GM18861 (cell line): ENCODE measurements at regions not wholly inside any gene's neighbourhood (a gene's known extent, or its start where the extent isn't known, plus 50 kb on each side); places are given as distances from the start of the nearest gene placed in this dataset.
"Not testable (repeated sequence)": the region's sequence is repeated elsewhere in the genome, so short reads cannot be mapped to it uniquely, and the experiment has no call there.

Source experiments
- ATAC-seq: cut with Tn5 transposase; IDR thresholded peaks from one replicate; pipeline ENCODE4 v1.9.1; 2021; ENCODE audit not compliant: unreplicated experiment

- no peak for ATAC-seq
These were observed 773.5 kb upstream of the LRRTM1 start for GRCh38 chr2:81078102-81078501.

GRCh38 chr2:81077396-81077795 lies 772.8 kb upstream of the LRRTM1 start:
- ATAC-seq: no peak

GRCh38 chr2:81073412-81073811 lies 768.9 kb upstream of the LRRTM1 start:
- no peak for ATAC-seq

GRCh38 chr2:81068144-81068543 lies 763.6 kb upstream of the LRRTM1 start:
- no peak for ATAC-seq

GRCh38 chr2:81061016-81061415 lies 756.5 kb upstream of the LRRTM1 start:
- ATAC-seq: no peak

GRCh38 chr2:81050580-81051095 lies 746.1 kb upstream of the LRRTM1 start:
- ATAC-seq: no peak

GRCh38 chr2:81043681-81044080 lies 739.1 kb upstream of the LRRTM1 start:
- ATAC-seq: no peak

GRCh38 chr2:81007104-81007503 lies 702.6 kb upstream of the LRRTM1 start:
- no peak for ATAC-seq

GRCh38 chr2:81002906-81003305 lies 698.4 kb upstream of the LRRTM1 start:
- no peak for ATAC-seq

- no peak for ATAC-seq
These were observed 682.9 kb upstream of the LRRTM1 start for GRCh38 chr2:80987466-80987865.

- ATAC-seq: no peak
These were observed 665.3 kb upstream of the LRRTM1 start for GRCh38 chr2:80969900-80970299.

GRCh38 chr2:80968450-80968849 lies 663.9 kb upstream of the LRRTM1 start:
- no peak for ATAC-seq

- ATAC-seq: no peak
These were observed 643.1 kb upstream of the LRRTM1 start for GRCh38 chr2:80947601-80948130.

- ATAC-seq: no peak
These were observed 638.9 kb upstream of the LRRTM1 start for GRCh38 chr2:80943487-80943886.

- no peak for ATAC-seq
These were observed 638.2 kb upstream of the LRRTM1 start for GRCh38 chr2:80942766-80943165.

- no peak for ATAC-seq
These were observed 633.9 kb upstream of the LRRTM1 start for GRCh38 chr2:80938463-80938862.

- not testable (repeated sequence) for ATAC-seq
These were observed 627.3 kb upstream of the LRRTM1 start for GRCh38 chr2:80931820-80932219.

GRCh38 chr2:80930777-80931176 lies 626.2 kb upstream of the LRRTM1 start:
- ATAC-seq: no peak

GRCh38 chr2:80926168-80926567 lies 621.6 kb upstream of the LRRTM1 start:
- no peak for ATAC-seq

GRCh38 chr2:80896576-80896975 lies 592.0 kb upstream of the LRRTM1 start:
- no peak for ATAC-seq

- ATAC-seq: no peak
These were observed 589.9 kb upstream of the LRRTM1 start for GRCh38 chr2:80894486-80894885.

GRCh38 chr2:80893711-80894110 lies 589.2 kb upstream of the LRRTM1 start:
- no peak for ATAC-seq

GRCh38 chr2:80889009-80889408 lies 584.5 kb upstream of the LRRTM1 start:
- no peak for ATAC-seq
